ENCODE measurements at regions not wholly inside any gene's neighbourhood (a gene's known extent, or its start where the extent isn't known, plus 50 kb on each side); places are given as distances from the start of the nearest gene placed in this dataset.

GRCh38 chr11:37929100-37929653, 1331.1 kb upstream of the RAG2 start:
- no peak overlapping the region for H3K4me3 ChIP-seq (ENCODE audit: low read depth in 2 of 2, low read length in 2 of 2)
- no peak for ATAC-seq
- no peaks in the 10 kb centered on the region for H3K36me3 ChIP-seq (ENCODE audit: control insufficient read depth, insufficient read depth, low read length)
- BruUV-seq (replicated peaks): no TSS peak
- intact Hi-C loops (cut with micrococcal nuclease; ENCODE audit: unreplicated experiment) (no loop called here), in situ Hi-C loops (cut with HindIII; ENCODE audit: low pct_unique_long_range_greater_than_20kb, low sequenced_read_pairs) (no loop called here)
- DNase-seq (ENCODE audit: low read depth, low spot score): no peak
- H3K27me3 ChIP-seq (ENCODE audit: control insufficient read depth, insufficient read depth, low read length): no peaks in the 10 kb centered on the region
- ChIA-PET CTCF (no interaction called here), POLR2A (no interaction called here)
- no peaks in the 10 kb centered on the region for H3K4me1 ChIP-seq (ENCODE audit: control insufficient read depth, insufficient read depth, low read length)
- no peak overlapping the region for H3K27ac ChIP-seq (ENCODE audit: low read length)
- TF ChIP-seq, protein P1, sequence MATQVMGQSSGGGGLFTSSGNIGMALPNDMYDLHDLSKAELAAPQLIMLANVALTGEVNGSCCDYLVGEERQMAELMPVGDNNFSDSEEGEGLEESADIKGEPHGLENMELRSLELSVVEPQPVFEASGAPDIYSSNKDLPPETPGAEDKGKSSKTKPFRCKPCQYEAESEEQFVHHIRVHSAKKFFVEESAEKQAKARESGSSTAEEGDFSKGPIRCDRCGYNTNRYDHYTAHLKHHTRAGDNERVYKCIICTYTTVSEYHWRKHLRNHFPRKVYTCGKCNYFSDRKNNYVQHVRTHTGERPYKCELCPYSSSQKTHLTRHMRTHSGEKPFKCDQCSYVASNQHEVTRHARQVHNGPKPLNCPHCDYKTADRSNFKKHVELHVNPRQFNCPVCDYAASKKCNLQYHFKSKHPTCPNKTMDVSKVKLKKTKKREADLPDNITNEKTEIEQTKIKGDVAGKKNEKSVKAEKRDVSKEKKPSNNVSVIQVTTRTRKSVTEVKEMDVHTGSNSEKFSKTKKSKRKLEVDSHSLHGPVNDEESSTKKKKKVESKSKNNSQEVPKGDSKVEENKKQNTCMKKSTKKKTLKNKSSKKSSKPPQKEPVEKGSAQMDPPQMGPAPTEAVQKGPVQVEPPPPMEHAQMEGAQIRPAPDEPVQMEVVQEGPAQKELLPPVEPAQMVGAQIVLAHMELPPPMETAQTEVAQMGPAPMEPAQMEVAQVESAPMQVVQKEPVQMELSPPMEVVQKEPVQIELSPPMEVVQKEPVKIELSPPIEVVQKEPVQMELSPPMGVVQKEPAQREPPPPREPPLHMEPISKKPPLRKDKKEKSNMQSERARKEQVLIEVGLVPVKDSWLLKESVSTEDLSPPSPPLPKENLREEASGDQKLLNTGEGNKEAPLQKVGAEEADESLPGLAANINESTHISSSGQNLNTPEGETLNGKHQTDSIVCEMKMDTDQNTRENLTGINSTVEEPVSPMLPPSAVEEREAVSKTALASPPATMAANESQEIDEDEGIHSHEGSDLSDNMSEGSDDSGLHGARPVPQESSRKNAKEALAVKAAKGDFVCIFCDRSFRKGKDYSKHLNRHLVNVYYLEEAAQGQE (IDR thresholded peaks at IDR 0.05; ENCODE audit: insufficient read depth in 1 of 2, low read depth in 2 of 2, low read length in 1 of 2): no peak
- TF ChIP-seq SIN3A (IDR thresholded peaks at IDR 0.05; ENCODE audit: borderline replicate concordance, insufficient read depth, low read depth, low read length) (no peak), POLR2AphosphoS5 (IDR thresholded peaks at IDR 0.05; ENCODE audit: low read depth, low read length) (no peak), TCF7L2 (IDR thresholded peaks at IDR 0.05; ENCODE audit: low read depth, low read length) (no peak)
- TF ChIP-seq, protein P2, sequence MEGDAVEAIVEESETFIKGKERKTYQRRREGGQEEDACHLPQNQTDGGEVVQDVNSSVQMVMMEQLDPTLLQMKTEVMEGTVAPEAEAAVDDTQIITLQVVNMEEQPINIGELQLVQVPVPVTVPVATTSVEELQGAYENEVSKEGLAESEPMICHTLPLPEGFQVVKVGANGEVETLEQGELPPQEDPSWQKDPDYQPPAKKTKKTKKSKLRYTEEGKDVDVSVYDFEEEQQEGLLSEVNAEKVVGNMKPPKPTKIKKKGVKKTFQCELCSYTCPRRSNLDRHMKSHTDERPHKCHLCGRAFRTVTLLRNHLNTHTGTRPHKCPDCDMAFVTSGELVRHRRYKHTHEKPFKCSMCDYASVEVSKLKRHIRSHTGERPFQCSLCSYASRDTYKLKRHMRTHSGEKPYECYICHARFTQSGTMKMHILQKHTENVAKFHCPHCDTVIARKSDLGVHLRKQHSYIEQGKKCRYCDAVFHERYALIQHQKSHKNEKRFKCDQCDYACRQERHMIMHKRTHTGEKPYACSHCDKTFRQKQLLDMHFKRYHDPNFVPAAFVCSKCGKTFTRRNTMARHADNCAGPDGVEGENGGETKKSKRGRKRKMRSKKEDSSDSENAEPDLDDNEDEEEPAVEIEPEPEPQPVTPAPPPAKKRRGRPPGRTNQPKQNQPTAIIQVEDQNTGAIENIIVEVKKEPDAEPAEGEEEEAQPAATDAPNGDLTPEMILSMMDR (IDR thresholded peaks at IDR 0.05): no peak
- no peaks in the 10 kb centered on the region for H3K9me3 ChIP-seq (ENCODE audit: control insufficient read depth, insufficient read depth, low read depth, low read length)

- TF ChIP-seq POLR2AphosphoS5 (IDR thresholded peaks at IDR 0.05; ENCODE audit: low read depth, low read length): no peak
- TF ChIP-seq, protein P2 (IDR thresholded peaks at IDR 0.05): no peak
- TF ChIP-seq TCF7L2 (IDR thresholded peaks at IDR 0.05; ENCODE audit: low read depth, low read length): no peak
- TF ChIP-seq SIN3A (IDR thresholded peaks at IDR 0.05; ENCODE audit: borderline replicate concordance, insufficient read depth, low read depth, low read length): no peak
- TF ChIP-seq, protein P1 (IDR thresholded peaks at IDR 0.05; ENCODE audit: insufficient read depth in 1 of 2, low read depth in 2 of 2, low read length in 1 of 2): no peak
Observed at GRCh38 chr11:37926772-37927171, 1328.7 kb upstream of the RAG2 start.

More at GRCh38 chr11:37926772-37927171, 1328.7 kb upstream of the RAG2 start:
- no peaks in the 10 kb centered on the region for H3K4me1 ChIP-seq (ENCODE audit: control insufficient read depth, insufficient read depth, low read length)
- H3K27ac ChIP-seq (ENCODE audit: low read length): no peak overlapping the region
- DNase-seq (ENCODE audit: low read depth, low spot score) (no peak), ATAC-seq (no peak)
- H3K9me3 ChIP-seq (ENCODE audit: control insufficient read depth, insufficient read depth, low read depth, low read length): no peaks in the 10 kb centered on the region
- in situ Hi-C loops (cut with HindIII; ENCODE audit: low pct_unique_long_range_greater_than_20kb, low sequenced_read_pairs): no loop called here
- BruUV-seq (replicated peaks): no TSS peak
- intact Hi-C loops (cut with micrococcal nuclease; ENCODE audit: unreplicated experiment): no loop called here
- no peaks in the 10 kb centered on the region for H3K36me3 ChIP-seq (ENCODE audit: control insufficient read depth, insufficient read depth, low read length)
- ChIA-PET CTCF (no interaction called here), POLR2A (no interaction called here)
- H3K4me3 ChIP-seq (ENCODE audit: low read depth in 2 of 2, low read length in 2 of 2): no peak overlapping the region
- no peaks in the 10 kb centered on the region for H3K27me3 ChIP-seq (ENCODE audit: control insufficient read depth, insufficient read depth, low read length)

Measured in Panc1 (cell line).